ENCODE measurements at regions not wholly inside any gene's neighbourhood (a gene's known extent, or its start where the extent isn't known, plus 50 kb on each side); places are given as distances from the start of the nearest gene placed in this dataset.

DNA sequence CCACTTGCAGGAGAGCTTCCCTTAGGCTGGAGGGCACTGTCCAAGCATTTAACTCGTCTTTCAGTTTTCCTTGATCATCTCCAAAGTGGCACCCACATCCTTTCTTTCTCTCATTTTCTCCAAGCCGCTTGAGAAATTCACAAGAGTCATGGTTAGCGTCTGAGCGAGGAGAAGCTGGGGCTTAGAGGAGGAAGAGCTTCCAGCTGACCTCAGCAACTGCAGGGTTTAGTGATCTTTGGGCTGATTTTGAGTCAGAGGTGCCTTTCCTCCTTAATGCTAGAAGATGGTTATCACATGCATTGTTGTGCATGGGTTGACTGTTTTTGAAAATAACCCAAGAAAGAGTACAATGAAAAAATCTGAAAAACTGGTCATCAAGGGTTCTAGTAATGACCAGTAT lies 134.7 kb downstream of the GADD45G start:
- TF ChIP-seq CTCF (conservative IDR thresholded peaks at IDR 0.05 in 1 of 2, IDR thresholded peaks at IDR 0.05 in 1 of 2; ENCODE audit: extremely low read depth in 1 of 2, insufficient read depth in 1 of 2, low read depth in 1 of 2, low read length in 2 of 2) (no peak), EZH2 (IDR thresholded peaks at IDR 0.05; ENCODE audit: borderline replicate concordance, low read length) (no peak)

All from mammary epithelial cell (primary cell).